RWPE2 (cell line): ENCODE measurements at regions not wholly inside any gene's neighbourhood (a gene's known extent, or its start where the extent isn't known, plus 50 kb on each side); places are given as distances from the start of the nearest gene placed in this dataset.

Experiments used
- ATAC-seq: fragments of 200-7000 bp; cut with Tn5 transposase; 3 replicates; pipeline ENCODE4 v1.9.1; 2021; ENCODE audit warnings: low read depth
- DNase-seq: peaks from one replicate; pipeline ENCODE4 v3.0.0-alpha.2; 2020; ENCODE audit warnings: low spot score
- H3K27ac ChIP-seq: fragments of 450-650 bp; 2 replicates; pipeline ENCODE4 v1.5.1; 2017; ENCODE audit warnings: mild to moderate bottlenecking; ENCODE audit not compliant: poor library complexity, severe bottlenecking
- H3K27me3 ChIP-seq: fragments of 250-450 bp; sonication (Bioruptor Pico); 2 replicates; pipeline ENCODE4 v1.5.1; 2021; ENCODE audit warnings: mild to moderate bottlenecking, moderate library complexity; ENCODE audit not compliant: insufficient read depth, poor library complexity, severe bottlenecking
- H3K36me3 ChIP-seq: fragments of 250-450 bp; sonication (Bioruptor Pico); 2 replicates; pipeline ENCODE4 v1.5.1; 2020; ENCODE audit warnings: low read depth, mild to moderate bottlenecking, moderate library complexity
- H3K4me1 ChIP-seq: fragments of 250-450 bp; sonication (Bioruptor Pico); 2 replicates; pipeline ENCODE4 v1.5.1; 2021; ENCODE audit warnings: mild to moderate bottlenecking, moderate library complexity; ENCODE audit not compliant: insufficient read depth, poor library complexity, severe bottlenecking
- H3K4me3 ChIP-seq: fragments of 250-450 bp; sonication (Bioruptor Pico); 2 replicates; pipeline ENCODE4 v1.5.1; 2021; ENCODE audit warnings: mild to moderate bottlenecking, moderate library complexity; ENCODE audit not compliant: severe bottlenecking
- H3K9me3 ChIP-seq: fragments of 250-450 bp; sonication (Bioruptor Pico); 2 replicates; pipeline ENCODE4 v1.5.1; 2021; ENCODE audit warnings: mild to moderate bottlenecking, moderate library complexity; ENCODE audit not compliant: severe bottlenecking
- TF ChIP-seq, protein P1 (sequence below): fragments of 450-650 bp; IDR thresholded peaks from one replicate; pipeline ENCODE4 v1.5.1; 2017; ENCODE audit warnings: mild to moderate bottlenecking, moderate library complexity; ENCODE audit not compliant: poor library complexity, severe bottlenecking

GRCh38 chrX:99703473-99703872 is 706.6 kb downstream of the PCDH19 start:
- TF ChIP-seq, protein P1, sequence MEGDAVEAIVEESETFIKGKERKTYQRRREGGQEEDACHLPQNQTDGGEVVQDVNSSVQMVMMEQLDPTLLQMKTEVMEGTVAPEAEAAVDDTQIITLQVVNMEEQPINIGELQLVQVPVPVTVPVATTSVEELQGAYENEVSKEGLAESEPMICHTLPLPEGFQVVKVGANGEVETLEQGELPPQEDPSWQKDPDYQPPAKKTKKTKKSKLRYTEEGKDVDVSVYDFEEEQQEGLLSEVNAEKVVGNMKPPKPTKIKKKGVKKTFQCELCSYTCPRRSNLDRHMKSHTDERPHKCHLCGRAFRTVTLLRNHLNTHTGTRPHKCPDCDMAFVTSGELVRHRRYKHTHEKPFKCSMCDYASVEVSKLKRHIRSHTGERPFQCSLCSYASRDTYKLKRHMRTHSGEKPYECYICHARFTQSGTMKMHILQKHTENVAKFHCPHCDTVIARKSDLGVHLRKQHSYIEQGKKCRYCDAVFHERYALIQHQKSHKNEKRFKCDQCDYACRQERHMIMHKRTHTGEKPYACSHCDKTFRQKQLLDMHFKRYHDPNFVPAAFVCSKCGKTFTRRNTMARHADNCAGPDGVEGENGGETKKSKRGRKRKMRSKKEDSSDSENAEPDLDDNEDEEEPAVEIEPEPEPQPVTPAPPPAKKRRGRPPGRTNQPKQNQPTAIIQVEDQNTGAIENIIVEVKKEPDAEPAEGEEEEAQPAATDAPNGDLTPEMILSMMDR, result no peak
- no peak overlapping the region for H3K4me3 ChIP-seq
- no peaks in the 10 kb centered on the region for H3K27me3 ChIP-seq
- DNase-seq, result no peak
- H3K27ac ChIP-seq, result no peak overlapping the region
- no peak for ATAC-seq
- H3K9me3 ChIP-seq, result no peaks in the 10 kb centered on the region
- no peaks in the 10 kb centered on the region for H3K4me1 ChIP-seq
- H3K36me3 ChIP-seq, result no peaks in the 10 kb centered on the region

GRCh38 chrX:99698451-99698850 is 711.6 kb downstream of the PCDH19 start:
- Histone ChIP-seq H3K9me3 (no peaks in the 10 kb centered on the region), H3K27ac (no peak overlapping the region), H3K4me1 (no peaks in the 10 kb centered on the region), H3K36me3 (no peaks in the 10 kb centered on the region), H3K27me3 (no peaks in the 10 kb centered on the region), H3K4me3 (no peak overlapping the region)
- TF ChIP-seq, protein P1, result no peak
- DNase-seq, result no peak
- ATAC-seq, result no peak

GRCh38 chrX:99663136-99663535 is 746.9 kb downstream of the PCDH19 start:
- Histone ChIP-seq H3K27me3 (no peaks in the 10 kb centered on the region), H3K36me3 (no peaks in the 10 kb centered on the region), H3K4me3 (no peak overlapping the region), H3K9me3 (no peaks in the 10 kb centered on the region), H3K27ac (no peak overlapping the region), H3K4me1 (no peaks in the 10 kb centered on the region)
- DNase-seq (no peak), ATAC-seq (no peak)
- TF ChIP-seq, protein P1, result no peak

GRCh38 chrX:99654188-99654587 is 755.9 kb downstream of the PCDH19 start:
- TF ChIP-seq, protein P1, result no peak
- H3K9me3 ChIP-seq, result no peaks in the 10 kb centered on the region
- H3K27me3 ChIP-seq, result no peaks in the 10 kb centered on the region
- ATAC-seq (no peak), DNase-seq (no peak)
- no peak overlapping the region for H3K27ac ChIP-seq
- no peaks in the 10 kb centered on the region for H3K36me3 ChIP-seq
- no peaks in the 10 kb centered on the region for H3K4me1 ChIP-seq
- H3K4me3 ChIP-seq, result no peak overlapping the region

- ATAC-seq (no peak), DNase-seq (no peak)
- Histone ChIP-seq H3K36me3 (no peaks in the 10 kb centered on the region), H3K27ac (no peak overlapping the region), H3K4me1 (no peaks in the 10 kb centered on the region), H3K27me3 (no peaks in the 10 kb centered on the region), H3K4me3 (no peak overlapping the region), H3K9me3 (no peaks in the 10 kb centered on the region)
- TF ChIP-seq, protein P1, result no peak
Observed at GRCh38 chrX:99653352-99653751, 756.7 kb downstream of the PCDH19 start.
